ENCODE measurements at regions not wholly inside any gene's neighbourhood (a gene's known extent, or its start where the extent isn't known, plus 50 kb on each side); places are given as distances from the start of the nearest gene placed in this dataset.

DNA sequence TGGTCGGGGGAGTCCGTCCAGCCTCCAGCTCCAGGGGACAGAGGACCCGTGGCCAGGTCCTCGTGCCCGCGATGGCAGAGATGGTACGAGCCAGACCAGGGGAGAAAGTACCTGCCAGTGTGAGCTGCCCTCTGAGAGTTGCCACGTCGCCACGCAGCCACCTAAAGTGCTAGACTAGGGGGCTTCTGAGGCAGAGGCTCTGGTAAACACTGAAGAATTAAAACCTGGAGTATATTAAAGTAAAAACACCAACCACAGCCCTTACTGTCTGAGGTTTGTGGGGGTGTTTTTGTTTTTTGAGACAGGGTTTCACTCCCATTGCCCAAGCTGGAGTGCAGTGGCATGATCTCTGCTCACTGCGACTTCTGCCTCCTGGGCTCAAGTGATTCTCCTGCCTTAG, 60.1 kb upstream of the SORCS2 start:
- POLR2A ChIA-PET: no interaction called here
- Histone ChIP-seq H4K20me1 (ENCODE audit: insufficient read depth, low read length) (no peaks in the 10 kb centered on the region), H3K9me2 (ENCODE audit: insufficient read depth, low read length) (no peaks in the 10 kb centered on the region), H3K4me2 (ENCODE audit: low read length) (no peak overlapping the region), H3K79me2 (ENCODE audit: insufficient read depth, low read depth, low read length) (no peaks in the 10 kb centered on the region), H3K4me1 (ENCODE audit: insufficient read depth, low read length, poor library complexity, severe bottlenecking) (no peaks in the 10 kb centered on the region), H3K27ac (ENCODE audit: low read depth, low read length, poor library complexity, severe bottlenecking) (no peak overlapping the region), H2AFZ (ENCODE audit: low read length) (no peak overlapping the region), H3K36me3 (ENCODE audit: insufficient read depth, low read length) (no peaks in the 10 kb centered on the region), H3K4me3 (ENCODE audit: low read depth, low read length, poor library complexity, severe bottlenecking) (no peak overlapping the region), H3K9me3 (ENCODE audit: low read length) (no peaks in the 10 kb centered on the region)
- CTCF ChIA-PET (ENCODE audit: unreplicated experiment): no interaction called here
- no peak for DNase-seq (ENCODE audit: low spot score)
- BruUV-seq (replicated peaks): no TSS peak
- no peak for TF ChIP-seq EZH2phosphoT487 (IDR thresholded peaks at IDR 0.05; ENCODE audit: borderline replicate concordance, low read depth, low read length)
- TF ChIP-seq, protein P1, sequence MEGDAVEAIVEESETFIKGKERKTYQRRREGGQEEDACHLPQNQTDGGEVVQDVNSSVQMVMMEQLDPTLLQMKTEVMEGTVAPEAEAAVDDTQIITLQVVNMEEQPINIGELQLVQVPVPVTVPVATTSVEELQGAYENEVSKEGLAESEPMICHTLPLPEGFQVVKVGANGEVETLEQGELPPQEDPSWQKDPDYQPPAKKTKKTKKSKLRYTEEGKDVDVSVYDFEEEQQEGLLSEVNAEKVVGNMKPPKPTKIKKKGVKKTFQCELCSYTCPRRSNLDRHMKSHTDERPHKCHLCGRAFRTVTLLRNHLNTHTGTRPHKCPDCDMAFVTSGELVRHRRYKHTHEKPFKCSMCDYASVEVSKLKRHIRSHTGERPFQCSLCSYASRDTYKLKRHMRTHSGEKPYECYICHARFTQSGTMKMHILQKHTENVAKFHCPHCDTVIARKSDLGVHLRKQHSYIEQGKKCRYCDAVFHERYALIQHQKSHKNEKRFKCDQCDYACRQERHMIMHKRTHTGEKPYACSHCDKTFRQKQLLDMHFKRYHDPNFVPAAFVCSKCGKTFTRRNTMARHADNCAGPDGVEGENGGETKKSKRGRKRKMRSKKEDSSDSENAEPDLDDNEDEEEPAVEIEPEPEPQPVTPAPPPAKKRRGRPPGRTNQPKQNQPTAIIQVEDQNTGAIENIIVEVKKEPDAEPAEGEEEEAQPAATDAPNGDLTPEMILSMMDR (conservative IDR thresholded peaks at IDR 0.05; ENCODE audit: low read length): no peak
- intact Hi-C loops (cut with micrococcal nuclease; ENCODE audit: unreplicated experiment): no loop called here

DNA sequence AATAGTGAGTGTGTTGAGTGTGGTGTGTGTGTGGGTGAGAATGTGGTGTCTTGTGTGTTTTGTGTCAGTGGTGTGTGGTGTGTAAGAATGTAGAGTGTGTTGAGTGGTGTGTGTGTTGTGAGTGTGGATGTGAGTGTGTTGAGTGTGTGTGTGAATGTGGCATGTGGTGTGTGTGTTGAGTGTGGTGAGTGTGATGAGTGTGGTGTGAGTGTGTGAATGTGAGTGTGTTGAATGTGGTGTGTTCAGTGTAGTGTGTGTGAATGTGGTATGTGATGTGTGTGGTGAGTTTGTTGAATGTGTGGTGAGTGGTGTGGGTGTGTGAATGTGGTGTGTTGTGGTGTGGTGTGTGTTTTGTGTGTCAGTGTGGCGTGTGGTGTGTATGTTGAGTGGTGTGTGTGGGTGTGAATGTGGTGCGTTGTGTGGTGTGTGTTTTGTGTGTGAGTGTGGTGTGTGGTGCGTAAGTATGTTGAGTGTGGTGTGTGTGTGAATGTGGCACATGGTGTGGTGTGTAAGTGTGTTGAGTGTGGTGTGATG, 60.8 kb upstream of the SORCS2 start:
- no TSS peak for BruUV-seq (replicated peaks)

DNA sequence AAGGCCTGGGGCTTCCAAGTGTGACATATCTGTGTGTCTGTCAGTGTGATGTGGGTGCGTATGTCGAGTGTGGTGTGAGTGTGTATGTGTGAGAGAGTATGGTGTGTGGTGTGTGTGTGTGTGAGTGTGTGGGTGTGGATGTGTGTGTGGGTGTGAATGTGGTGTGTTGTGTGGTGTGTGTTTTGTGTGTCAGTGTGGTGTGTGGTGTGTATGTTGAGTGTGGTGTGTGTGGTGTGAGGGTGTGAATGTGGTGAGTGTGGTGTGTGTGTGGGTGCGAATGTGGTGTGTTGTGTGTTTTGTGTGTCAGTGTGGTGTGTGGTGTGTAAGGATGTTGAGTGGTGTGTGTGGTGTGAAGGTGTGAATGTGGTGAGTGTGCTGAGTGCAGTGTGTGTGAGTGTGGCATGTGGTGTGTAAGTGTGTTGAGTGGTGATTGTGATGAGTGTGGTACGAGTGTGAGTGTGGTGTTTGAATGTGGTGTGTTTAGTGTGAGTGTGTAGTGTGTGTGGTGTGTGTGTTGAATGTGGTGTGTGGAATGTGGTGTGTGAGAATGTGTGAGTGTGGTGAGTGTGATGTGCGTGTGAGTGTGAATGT, 61.6 kb upstream of the SORCS2 start:
- TF ChIP-seq, protein P1 (conservative IDR thresholded peaks at IDR 0.05; ENCODE audit: low read length): no peak
- TF ChIP-seq EZH2phosphoT487 (IDR thresholded peaks at IDR 0.05; ENCODE audit: borderline replicate concordance, low read depth, low read length): no peak
- H3K4me1 ChIP-seq (ENCODE audit: insufficient read depth, low read length, poor library complexity, severe bottlenecking): no peaks in the 10 kb centered on the region
- BruUV-seq (replicated peaks): no TSS peak
- DNase-seq (ENCODE audit: low spot score): no peak
- POLR2A ChIA-PET: no interaction called here
- H2AFZ ChIP-seq (ENCODE audit: low read length): no peak overlapping the region
- no peak overlapping the region for H3K4me3 ChIP-seq (ENCODE audit: low read depth, low read length, poor library complexity, severe bottlenecking)
- CTCF ChIA-PET (ENCODE audit: unreplicated experiment): no interaction called here
- no peaks in the 10 kb centered on the region for H3K9me3 ChIP-seq (ENCODE audit: low read length)
- H3K79me2 ChIP-seq (ENCODE audit: insufficient read depth, low read depth, low read length): no peaks in the 10 kb centered on the region
- no peaks in the 10 kb centered on the region for H3K36me3 ChIP-seq (ENCODE audit: insufficient read depth, low read length)
- no peaks in the 10 kb centered on the region for H4K20me1 ChIP-seq (ENCODE audit: insufficient read depth, low read length)
- no peak overlapping the region for H3K27ac ChIP-seq (ENCODE audit: low read depth, low read length, poor library complexity, severe bottlenecking)
- intact Hi-C loops (cut with micrococcal nuclease; ENCODE audit: unreplicated experiment): no loop called here
- H3K9me2 ChIP-seq (ENCODE audit: insufficient read depth, low read length): no peaks in the 10 kb centered on the region
- no peak overlapping the region for H3K4me2 ChIP-seq (ENCODE audit: low read length)

More for the DNA sequence above, 60.8 kb upstream of the SORCS2 start:
- intact Hi-C loops (cut with micrococcal nuclease; ENCODE audit: unreplicated experiment): no loop called here
- Histone ChIP-seq H3K4me3 (ENCODE audit: low read depth, low read length, poor library complexity, severe bottlenecking) (no peak overlapping the region), H3K4me1 (ENCODE audit: insufficient read depth, low read length, poor library complexity, severe bottlenecking) (no peaks in the 10 kb centered on the region), H3K4me2 (ENCODE audit: low read length) (no peak overlapping the region), H3K79me2 (ENCODE audit: insufficient read depth, low read depth, low read length) (no peaks in the 10 kb centered on the region), H2AFZ (ENCODE audit: low read length) (no peak overlapping the region), H4K20me1 (ENCODE audit: insufficient read depth, low read length) (no peaks in the 10 kb centered on the region), H3K9me3 (ENCODE audit: low read length) (no peaks in the 10 kb centered on the region), H3K9me2 (ENCODE audit: insufficient read depth, low read length) (no peaks in the 10 kb centered on the region), H3K27ac (ENCODE audit: low read depth, low read length, poor library complexity, severe bottlenecking) (no peak overlapping the region), H3K36me3 (ENCODE audit: insufficient read depth, low read length) (no peaks in the 10 kb centered on the region)
- TF ChIP-seq, protein P1 (conservative IDR thresholded peaks at IDR 0.05; ENCODE audit: low read length): no peak
- no peak for TF ChIP-seq EZH2phosphoT487 (IDR thresholded peaks at IDR 0.05; ENCODE audit: borderline replicate concordance, low read depth, low read length)
- no peak for DNase-seq (ENCODE audit: low spot score)
- ChIA-PET POLR2A (no interaction called here), CTCF (ENCODE audit: unreplicated experiment) (no interaction called here)
